HG03571 (cell line): ENCODE measurements at regions not wholly inside any gene's neighbourhood (a gene's known extent, or its start where the extent isn't known, plus 50 kb on each side); places are given as distances from the start of the nearest gene placed in this dataset.

Source experiments
- ATAC-seq: cut with Tn5 transposase; IDR thresholded peaks from one replicate; pipeline ENCODE4 v1.9.1; 2021; ENCODE audit not compliant: unreplicated experiment

GRCh38 chr12:48286665-48287064, 64.1 kb downstream of the ZNF641 start:
- ATAC-seq = no peak

- ATAC-seq = no peak
Measured at GRCh38 chr12:48285751-48286650, 64.7 kb downstream of the ZNF641 start.

- ATAC-seq = no peak
Measured at GRCh38 chr12:48281811-48282210, 68.9 kb downstream of the ZNF641 start.

GRCh38 chr12:48280572-48280971, 70.1 kb downstream of the ZNF641 start:
- no peak for ATAC-seq

- no peak for ATAC-seq
Measured at GRCh38 chr12:48279601-48280000, 71.1 kb downstream of the ZNF641 start.

GRCh38 chr12:48279101-48279500, 71.6 kb downstream of the ZNF641 start:
- ATAC-seq = no peak

- no peak for ATAC-seq
Measured at GRCh38 chr12:48276621-48277020, 73.5 kb upstream of the OR10AD1 start.

GRCh38 chr12:48266826-48267225, 63.7 kb upstream of the OR10AD1 start:
- ATAC-seq = no peak

GRCh38 chr12:48265777-48266176, 62.7 kb upstream of the OR10AD1 start:
- peak; percentile 51 for ATAC-seq

- ATAC-seq = no peak
Measured at GRCh38 chr12:48263617-48264016, 60.5 kb upstream of the OR10AD1 start.

- ATAC-seq = no peak
Measured at GRCh38 chr12:48261773-48262172, 58.7 kb upstream of the OR10AD1 start.
